ENCODE measurements at regions not wholly inside any gene's neighbourhood (a gene's known extent, or its start where the extent isn't known, plus 50 kb on each side); places are given as distances from the start of the nearest gene placed in this dataset.

DNA sequence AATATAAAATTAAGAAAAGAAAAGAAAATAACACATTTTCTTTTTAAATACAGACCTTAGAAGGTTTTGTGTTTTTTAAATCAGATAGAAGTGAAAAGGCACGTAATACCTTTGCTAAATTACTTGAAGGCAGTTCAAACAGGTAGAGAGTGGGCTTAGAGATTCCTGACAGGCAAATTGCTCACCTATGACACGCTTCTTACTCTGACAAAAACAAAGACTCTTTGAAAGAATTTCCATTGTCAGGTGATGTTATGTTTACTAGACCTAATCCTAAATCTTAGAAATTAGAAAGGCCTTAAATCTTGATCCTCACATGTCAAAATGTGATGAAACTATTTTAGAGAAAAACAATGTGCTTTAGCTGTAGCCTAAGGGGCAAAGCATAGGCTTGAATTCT is 522.9 kb downstream of the SOX11 start:
- TF ChIP-seq RXRA (IDR thresholded peaks at IDR 0.05; ENCODE audit: borderline replicate concordance, low read depth): no peak
- TF ChIP-seq CTCF (IDR thresholded peaks at IDR 0.05): no peak
- no peak for TF ChIP-seq REST (IDR thresholded peaks at IDR 0.05; ENCODE audit: low read depth, low read length)
- TF ChIP-seq TAF1 (IDR thresholded peaks at IDR 0.05; ENCODE audit: borderline replicate concordance, low read depth, low read length): no peak

Measured in SK-N-SH (cell line).